HEK293T (cell line): ENCODE measurements at regions not wholly inside any gene's neighbourhood (a gene's known extent, or its start where the extent isn't known, plus 50 kb on each side); places are given as distances from the start of the nearest gene placed in this dataset.

Experiments used
- ARNT ChIP-seq: fragments of 450-650 bp; IDR thresholded peaks from 2 replicates; pipeline ENCODE4 v1.6.1; 2017; ENCODE audit warnings: mild to moderate bottlenecking
- BHLHE40 ChIP-seq: fragments of 450-650 bp; IDR thresholded peaks from 2 replicates; pipeline ENCODE4 v1.6.1; 2016; ENCODE audit warnings: mild to moderate bottlenecking, moderate library complexity, borderline replicate concordance
- ELF4 ChIP-seq: fragments of 450-650 bp; IDR thresholded peaks from 2 replicates; pipeline ENCODE4 v1.6.1; 2017; ENCODE audit warnings: antibody characterized with exemption
- FOXA1 ChIP-seq: fragments of 450-650 bp; IDR thresholded peaks from 2 replicates; pipeline ENCODE4 v1.6.1; 2016; ENCODE audit warnings: mild to moderate bottlenecking
- FOXM1 ChIP-seq: fragments of 450-650 bp; IDR thresholded peaks from 2 replicates; pipeline ENCODE4 v1.6.1; 2017; ENCODE audit warnings: mild to moderate bottlenecking, borderline replicate concordance
- HDGF ChIP-seq: fragments of 450-650 bp; IDR thresholded peaks from 2 replicates; pipeline ENCODE4 v1.6.1; 2017; ENCODE audit warnings: antibody characterized with exemption, borderline replicate concordance
- L3MBTL2 ChIP-seq: fragments of 450-650 bp; conservative IDR thresholded peaks from 2 replicates; pipeline ENCODE4 v1.6.1; 2016; ENCODE audit warnings: mild to moderate bottlenecking
- LEF1 ChIP-seq: fragments of 450-650 bp; IDR thresholded peaks from 2 replicates; pipeline ENCODE4 v1.6.1; 2017; ENCODE audit warnings: mild to moderate bottlenecking, borderline replicate concordance
- NFRKB ChIP-seq: fragments of 450-650 bp; IDR thresholded peaks from 2 replicates; pipeline ENCODE4 v1.6.1; 2016; ENCODE audit warnings: mild to moderate bottlenecking, moderate library complexity
- SP1 ChIP-seq: fragments of 450-650 bp; IDR thresholded peaks from 2 replicates; pipeline ENCODE4 v1.6.1; 2017
- SUZ12 ChIP-seq: fragments of 450-650 bp; IDR thresholded peaks from 2 replicates; pipeline ENCODE4 v1.6.1; 2016; ENCODE audit warnings: mild to moderate bottlenecking
- TARDBP ChIP-seq: fragments of 450-650 bp; IDR thresholded peaks from 2 replicates; pipeline ENCODE4 v1.6.1; 2016
- ZNF384 ChIP-seq: fragments of 450-650 bp; IDR thresholded peaks from 2 replicates; pipeline ENCODE4 v1.6.1; 2016
- TF ChIP-seq, protein P1 (sequence below): fragments of 450-650 bp; IDR thresholded peaks from 2 replicates; pipeline ENCODE4 v1.6.1; 2016

DNA sequence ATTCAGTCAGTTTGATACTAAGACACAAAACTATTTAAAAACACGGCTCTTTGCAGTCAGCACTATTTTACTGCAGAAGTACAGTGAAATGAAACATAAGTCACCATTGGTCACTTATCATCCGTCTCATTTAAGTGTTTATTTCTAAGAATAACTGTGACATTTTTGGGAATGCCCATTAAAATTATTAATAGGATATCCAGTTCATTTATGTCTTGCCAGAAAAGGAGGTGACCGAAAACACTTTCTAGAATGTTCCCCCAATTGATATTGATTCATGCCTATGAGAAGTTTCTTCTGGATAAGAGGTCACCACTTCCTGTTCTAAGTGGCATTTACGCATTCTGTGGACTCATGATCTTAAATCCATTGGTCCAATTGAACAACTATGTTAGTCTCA lies 477.3 kb downstream of the LIG4 start:
- TF ChIP-seq HDGF (no peak), LEF1 (no peak), L3MBTL2 (no peak), FOXM1 (no peak), ELF4 (no peak), TARDBP (no peak), BHLHE40 (no peak), FOXA1 (no peak), SUZ12 (no peak), NFRKB (no peak), SP1 (no peak), ZNF384 (no peak), ARNT (no peak)
- TF ChIP-seq, protein P1, sequence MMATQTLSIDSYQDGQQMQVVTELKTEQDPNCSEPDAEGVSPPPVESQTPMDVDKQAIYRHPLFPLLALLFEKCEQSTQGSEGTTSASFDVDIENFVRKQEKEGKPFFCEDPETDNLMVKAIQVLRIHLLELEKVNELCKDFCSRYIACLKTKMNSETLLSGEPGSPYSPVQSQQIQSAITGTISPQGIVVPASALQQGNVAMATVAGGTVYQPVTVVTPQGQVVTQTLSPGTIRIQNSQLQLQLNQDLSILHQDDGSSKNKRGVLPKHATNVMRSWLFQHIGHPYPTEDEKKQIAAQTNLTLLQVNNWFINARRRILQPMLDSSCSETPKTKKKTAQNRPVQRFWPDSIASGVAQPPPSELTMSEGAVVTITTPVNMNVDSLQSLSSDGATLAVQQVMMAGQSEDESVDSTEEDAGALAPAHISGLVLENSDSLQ: no peak
